ENCODE measurements at regions not wholly inside any gene's neighbourhood (a gene's known extent, or its start where the extent isn't known, plus 50 kb on each side); places are given as distances from the start of the nearest gene placed in this dataset.

DNA sequence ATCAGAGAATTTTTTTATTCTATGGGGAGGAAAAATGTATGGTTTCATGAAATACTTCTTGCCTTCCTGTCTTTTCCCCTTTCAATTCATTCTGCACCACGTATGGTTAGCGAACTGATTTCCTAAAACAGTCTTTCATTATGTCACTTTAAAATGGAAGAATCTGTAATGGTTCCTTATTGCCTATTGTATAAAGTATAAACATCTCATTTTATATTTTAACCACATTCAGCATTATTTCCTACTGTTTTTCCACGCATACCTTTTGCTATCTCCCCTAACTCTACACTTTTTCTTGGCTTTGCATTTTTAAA, 232.3 kb upstream of the B3GALT2 start:
- TF ChIP-seq CTCF (conservative IDR thresholded peaks at IDR 0.05) (no peak), EZH2 (IDR thresholded peaks at IDR 0.05; ENCODE audit: low read depth) (no peak)

Data from PC-9 (cell line).